Adrenal gland (tissue), 9 donors: ENCODE measurements at regions not wholly inside any gene's neighbourhood (a gene's known extent, or its start where the extent isn't known, plus 50 kb on each side); places are given as distances from the start of the nearest gene placed in this dataset.
"Not testable (repeated sequence)": the region's sequence is repeated elsewhere in the genome, so short reads cannot be mapped to it uniquely, and the experiment has no call there.

ENCODE experiments used
- DNase-seq, 7 donors: peaks; one replicate each; pipeline ENCODE4 v3.0.0-alpha.2; 2019 to 2020
- H3K27ac ChIP-seq, 5 donors: fragments of 200-600 bp; sonication (generic) in 4 of 5; 1 replicate in 3 of 5; 2 replicates in 2 of 5; pipeline versions ENCODE4 v1.5.1 to v1.8.0; 2016 to 2020; ENCODE audit warnings: mild to moderate bottlenecking in 1 of 5
- H3K27me3 ChIP-seq: fragments of 200-600 bp; 2 replicates; pipeline ENCODE4 v1.8.0; 2021
- H3K36me3 ChIP-seq, 2 donors: fragments of 200-600 bp; replicated peaks in 1 of 2; 1 replicate in 1 of 2; 2 replicates in 1 of 2; pipeline versions ENCODE4 v1.5.1 to v1.8.0; 2018 to 2022
- H3K4me1 ChIP-seq, 2 donors: fragments of 200-600 bp; replicated peaks in 1 of 2; 1 replicate in 1 of 2; 2 replicates in 1 of 2; pipeline versions ENCODE4 v1.5.1 to v1.8.0; 2018 to 2021
- H3K4me3 ChIP-seq, 4 donors: fragments of 200-600 bp; sonication (generic) in 3 of 4; one replicate each; pipeline ENCODE4 v1.5.1; 2016 to 2018
- H3K9me3 ChIP-seq, 3 donors: fragments of 200-600 bp; sonication (generic) in 1 of 3; replicated peaks in 1 of 3; 1 replicate in 2 of 3; 2 replicates in 1 of 3; pipeline versions ENCODE4 v1.5.1 to v1.8.0; 2016 to 2021
- CTCF ChIP-seq, 6 experiments: fragments of 450-650 bp in 4 of 6; fragments of 200-600 bp in 2 of 6; sonication (generic) in 1 of 6; IDR thresholded peaks; 1 replicate in 5 of 6; 2 replicates in 1 of 6; pipeline versions ENCODE4 v1.5.1 to v1.8.0; 2016 to 2021; ENCODE audit warnings: antibody characterized with exemption in 6 of 6, mild to moderate bottlenecking in 2 of 6, moderate library complexity in 1 of 6
- POLR2A ChIP-seq, 2 donors: fragments of 450-650 bp; IDR thresholded peaks; one replicate each; pipeline ENCODE4 v1.6.1; 2017; ENCODE audit warnings: antibody characterized with exemption in 2 of 2, mild to moderate bottlenecking in 2 of 2, moderate library complexity in 1 of 2
- WGBS, 4 donors: extraction: QIAGEN DNeasy Blood & Tissue Kit in 2 of 4; methylation state at CpG; one replicate each; pipeline versions ENCODE4 v1.1.5 to v1.1.7; 2013 to 2017; 5-methylcytosine and 5-hydroxymethylcytosine counted together
- intact Hi-C, 2 donors: fragments of 100-400 bp; cut with DNase I; formaldehyde crosslinking; loops; one replicate each; pipeline versions ENCODE4 v1.14.1 to v1.15.0; 2022 to 2023
- donor health status: healthy with polysubstance abuse.
- donor health status: Bipolar disorder and iron deficiency.
- donor health status: DM: yes; HTN: yes; CAD: no.
- donor health status: DM: no; HTN: no; CAD: no.
- donor health status: DM: no; HTN: no; CAD: no.

- intact Hi-C loops: no loop called here
- Histone ChIP-seq H3K9me3 (no peaks in the 10 kb centered on the region), H3K27me3 (no peaks in the 10 kb centered on the region), H3K4me3 (no peak overlapping the region), H3K27ac (no peak overlapping the region), H3K4me1 (peaks cover 9 to 14% of the 10 kb centered on the region in 2 donors), H3K36me3 (no peaks in the 10 kb centered on the region)
- TF ChIP-seq CTCF (IDR thresholded peaks at IDR 0.05): no peak
- TF ChIP-seq POLR2A (IDR thresholded peaks at IDR 0.05): no peak
- 92 to 97% (median 95%) methylated on average over 6 of the region's 6 CpGs for WGBS, 4 donors
- DNase-seq: no peak
Measured at GRCh38 chr5:56732121-56732520, 83.2 kb upstream of the MAP3K1 start.

GRCh38 chr5:56731473-56731872, 83.9 kb upstream of the MAP3K1 start:
- H3K9me3 ChIP-seq, H3K27ac ChIP-seq, H3K27me3 ChIP-seq, H3K36me3 ChIP-seq, H3K4me3 ChIP-seq, DNase-seq, intact Hi-C loops, H3K4me1 ChIP-seq: not testable (repeated sequence)
- WGBS, 4 donors: 93 to 100% (median 97%) methylated on average over 2 of the region's 2 CpGs

- Histone ChIP-seq H3K36me3 (no peaks in the 10 kb centered on the region), H3K4me3 (no peak overlapping the region), H3K9me3 (no peaks in the 10 kb centered on the region), H3K27ac (no peak overlapping the region), H3K27me3 (no peaks in the 10 kb centered on the region), H3K4me1 (peaks cover 0 to 7% of the 10 kb centered on the region in 2 donors)
- TF ChIP-seq POLR2A (IDR thresholded peaks at IDR 0.05): no peak
- TF ChIP-seq CTCF (IDR thresholded peaks at IDR 0.05): no peak
- WGBS, 4 donors: 79 to 100% (median 87%) methylated on average over 1 of the region's 1 CpG
- intact Hi-C loops: no loop called here
- no peak for DNase-seq
Measured at GRCh38 chr5:56729488-56729887, 85.9 kb upstream of the MAP3K1 start.

GRCh38 chr5:56725711-56726411, 89.5 kb upstream of the MAP3K1 start:
- Histone ChIP-seq H3K4me1 (no peaks in the 10 kb centered on the region), H3K36me3 (no peaks in the 10 kb centered on the region), H3K27ac (no peak overlapping the region), H3K4me3 (no peak overlapping the region), H3K9me3 (no peaks in the 10 kb centered on the region), H3K27me3 (no peaks in the 10 kb centered on the region)
- intact Hi-C loops: no loop called here
- WGBS, 4 donors: 66 to 78% (median 73%) methylated on average over 8 of the region's 8 CpGs
- DNase-seq: no peak
- TF ChIP-seq POLR2A (IDR thresholded peaks at IDR 0.05) (no peak), CTCF (IDR thresholded peaks at IDR 0.05) (no peak)

GRCh38 chr5:56724857-56725256, 90.5 kb upstream of the MAP3K1 start:
- H3K36me3 ChIP-seq, H3K4me1 ChIP-seq, H3K4me3 ChIP-seq, DNase-seq, intact Hi-C loops, H3K9me3 ChIP-seq, H3K27me3 ChIP-seq, H3K27ac ChIP-seq: not testable (repeated sequence)
- 91 to 98% (median 96%) methylated on average over 4 of the region's 4 CpGs for WGBS, 4 donors
